ENCODE measurements at regions not wholly inside any gene's neighbourhood (a gene's known extent, or its start where the extent isn't known, plus 50 kb on each side); places are given as distances from the start of the nearest gene placed in this dataset.

- no peaks in the 10 kb centered on the region for H3K9me3 ChIP-seq
- no peak for DNase-seq
- no peaks in the 10 kb centered on the region for H3K27me3 ChIP-seq
- H3K4me1 ChIP-seq, result no peaks in the 10 kb centered on the region
- H3K4me3 ChIP-seq (ENCODE audit: low read depth, low read length), result no peak overlapping the region
- no peaks in the 10 kb centered on the region for H3K36me3 ChIP-seq
- TF ChIP-seq CTCF (IDR thresholded peaks at IDR 0.05; ENCODE audit: low read depth, low read length), result no peak
These were observed 90.6 kb upstream of the STARD4 start for GRCh38 chr5:111602817-111603445.

- no peak for TF ChIP-seq CTCF (IDR thresholded peaks at IDR 0.05; ENCODE audit: low read depth, low read length)
- no peaks in the 10 kb centered on the region for H3K4me1 ChIP-seq
- H3K9me3 ChIP-seq, result no peaks in the 10 kb centered on the region; the same call in 1 of the 2 replicates
- no peaks in the 10 kb centered on the region for H3K36me3 ChIP-seq
- no peak for DNase-seq
- H3K27me3 ChIP-seq, result no peaks in the 10 kb centered on the region
- no peak overlapping the region for H3K4me3 ChIP-seq (ENCODE audit: low read depth, low read length)
These were observed 86.7 kb upstream of the STARD4 start for GRCh38 chr5:111598996-111599395.

- H3K36me3 ChIP-seq, result no peaks in the 10 kb centered on the region
- H3K27me3 ChIP-seq, result no peaks in the 10 kb centered on the region
- H3K4me1 ChIP-seq, result no peaks in the 10 kb centered on the region
- DNase-seq, result no peak
- H3K4me3 ChIP-seq (ENCODE audit: low read depth, low read length), result no peak overlapping the region
- no peaks in the 10 kb centered on the region; the same call in 1 of the 2 replicates for H3K9me3 ChIP-seq
- no peak for TF ChIP-seq CTCF (IDR thresholded peaks at IDR 0.05; ENCODE audit: low read depth, low read length)
These were observed 85.2 kb upstream of the STARD4 start for GRCh38 chr5:111597491-111597890.

GRCh38 chr5:111596705-111597104 is 84.4 kb upstream of the STARD4 start:
- DNase-seq, result no peak
- no peaks in the 10 kb centered on the region for H3K36me3 ChIP-seq
- H3K4me1 ChIP-seq, result no peaks in the 10 kb centered on the region
- no peak overlapping the region for H3K4me3 ChIP-seq (ENCODE audit: low read depth, low read length)
- H3K27me3 ChIP-seq, result no peaks in the 10 kb centered on the region
- H3K9me3 ChIP-seq, result no peaks in the 10 kb centered on the region; the same call in 1 of the 2 replicates
- TF ChIP-seq CTCF (IDR thresholded peaks at IDR 0.05; ENCODE audit: low read depth, low read length), result no peak

- TF ChIP-seq CTCF (IDR thresholded peaks at IDR 0.05; ENCODE audit: low read depth, low read length), result no peak
- H3K4me1 ChIP-seq, result no peaks in the 10 kb centered on the region
- H3K36me3 ChIP-seq, result no peaks in the 10 kb centered on the region
- H3K9me3 ChIP-seq, result no peaks in the 10 kb centered on the region; the same call in 1 of the 2 replicates
- DNase-seq, result no peak
- H3K27me3 ChIP-seq, result no peaks in the 10 kb centered on the region
- H3K4me3 ChIP-seq (ENCODE audit: low read depth, low read length), result no peak overlapping the region
These were observed 83.1 kb upstream of the STARD4 start for GRCh38 chr5:111595425-111595824.

- DNase-seq, result peak; percentile 23
- no peaks in the 10 kb centered on the region for H3K27me3 ChIP-seq
- no peak overlapping the region for H3K4me3 ChIP-seq (ENCODE audit: low read depth, low read length)
- peaks cover 3% of the 10 kb centered on the region for H3K4me1 ChIP-seq
- no peak for TF ChIP-seq CTCF (IDR thresholded peaks at IDR 0.05; ENCODE audit: low read depth, low read length)
- no peaks in the 10 kb centered on the region for H3K36me3 ChIP-seq
- H3K9me3 ChIP-seq, result no peaks in the 10 kb centered on the region
These were observed 77.0 kb upstream of the STARD4 start for GRCh38 chr5:111589316-111589715.
